Astrocyte (in vitro differentiated cells and primary cell): ENCODE measurements at regions not wholly inside any gene's neighbourhood (a gene's known extent, or its start where the extent isn't known, plus 50 kb on each side); places are given as distances from the start of the nearest gene placed in this dataset.

ENCODE experiments used
- DNase-seq: peaks from one replicate; pipeline ENCODE4 v3.0.0-alpha.2; 2010; ENCODE audit warnings: low read depth
- FAIRE-seq: peaks from 2 replicates; lab custom pipeline; 2011; peaks lifted over from hg19 to GRCh38; lab: Jason Lieb, UNC
- H2AFZ ChIP-seq: 2 replicates; pipeline ENCODE4 v1.6.0; 2012; ENCODE audit warnings: low read depth, low read length, inconsistent platforms
- H3K27ac ChIP-seq: 2 replicates; pipeline ENCODE4 v1.5.1; 2011; ENCODE audit warnings: low read depth, low read length, inconsistent platforms
- H3K27me3 ChIP-seq: 2 replicates; pipeline ENCODE4 v1.6.0; 2011; ENCODE audit warnings: low read length, inconsistent platforms; ENCODE audit not compliant: insufficient read depth
- H3K36me3 ChIP-seq: 2 replicates; pipeline ENCODE4 v1.5.1; 2011; ENCODE audit warnings: low read length, inconsistent platforms; ENCODE audit not compliant: insufficient read depth
- H3K4me1 ChIP-seq: 2 replicates; pipeline ENCODE4 v1.5.1; 2011; ENCODE audit warnings: low read length, inconsistent platforms; ENCODE audit not compliant: insufficient read depth
- H3K4me2 ChIP-seq: 2 replicates; pipeline ENCODE4 v1.6.0; 2012; ENCODE audit warnings: low read length, inconsistent platforms
- H3K4me3 ChIP-seq: 2 replicates; pipeline ENCODE4 v1.5.1; 2011; ENCODE audit warnings: low read depth, mild to moderate bottlenecking, low read length, inconsistent platforms; ENCODE audit not compliant: insufficient read depth
- H3K79me2 ChIP-seq: 2 replicates; pipeline ENCODE4 v1.6.0; 2012; ENCODE audit warnings: mild to moderate bottlenecking, low read length, inconsistent platforms; ENCODE audit not compliant: insufficient read depth
- H3K9ac ChIP-seq: 2 replicates; pipeline ENCODE4 v1.6.0; 2012; ENCODE audit warnings: mild to moderate bottlenecking, low read length, inconsistent platforms
- H3K9me3 ChIP-seq: 2 replicates; pipeline ENCODE4 v1.5.1; 2012; ENCODE audit warnings: low read depth, mild to moderate bottlenecking, low read length, inconsistent platforms; ENCODE audit not compliant: insufficient read depth
- H4K20me1 ChIP-seq: 2 replicates; pipeline ENCODE4 v1.6.0; 2012; ENCODE audit warnings: low read length, inconsistent platforms; ENCODE audit not compliant: insufficient read depth
- H3K27ac Mint-ChIP-seq: one replicate; pipeline ENCODE4 v1.8.0; 2021; ENCODE audit warnings: mild to moderate bottlenecking, mixed read lengths; ENCODE audit not compliant: unreplicated experiment
- H3K27me3 Mint-ChIP-seq: one replicate; pipeline ENCODE4 v1.8.0; 2021; ENCODE audit warnings: low read depth, mixed read lengths; ENCODE audit not compliant: unreplicated experiment
- H3K36me3 Mint-ChIP-seq: one replicate; pipeline ENCODE4 v1.8.0; 2021; ENCODE audit warnings: low read depth, mixed read lengths; ENCODE audit not compliant: unreplicated experiment
- H3K4me1 Mint-ChIP-seq: one replicate; pipeline ENCODE4 v1.8.0; 2021; ENCODE audit warnings: low read depth, mixed read lengths; ENCODE audit not compliant: unreplicated experiment
- H3K4me3 Mint-ChIP-seq: one replicate; pipeline ENCODE4 v1.8.0; 2021; ENCODE audit warnings: mild to moderate bottlenecking, moderate library complexity, mixed read lengths; ENCODE audit not compliant: unreplicated experiment
- H3K9me3 Mint-ChIP-seq: one replicate; pipeline ENCODE4 v1.8.0; 2021; ENCODE audit warnings: mild to moderate bottlenecking, mixed read lengths; ENCODE audit not compliant: unreplicated experiment
- EZH2 ChIP-seq: IDR thresholded peaks from 2 replicates; pipeline ENCODE4 v1.6.1; 2012; ENCODE audit warnings: mild to moderate bottlenecking, low read length, inconsistent platforms; ENCODE audit not compliant: insufficient read depth
- TF ChIP-seq, protein P1 (sequence below): IDR thresholded peaks from 2 replicates; pipeline ENCODE4 v1.5.1; 2011; ENCODE audit warnings: low read depth, mild to moderate bottlenecking, inconsistent platforms, low read length, moderate library complexity; ENCODE audit not compliant: insufficient read depth

DNA sequence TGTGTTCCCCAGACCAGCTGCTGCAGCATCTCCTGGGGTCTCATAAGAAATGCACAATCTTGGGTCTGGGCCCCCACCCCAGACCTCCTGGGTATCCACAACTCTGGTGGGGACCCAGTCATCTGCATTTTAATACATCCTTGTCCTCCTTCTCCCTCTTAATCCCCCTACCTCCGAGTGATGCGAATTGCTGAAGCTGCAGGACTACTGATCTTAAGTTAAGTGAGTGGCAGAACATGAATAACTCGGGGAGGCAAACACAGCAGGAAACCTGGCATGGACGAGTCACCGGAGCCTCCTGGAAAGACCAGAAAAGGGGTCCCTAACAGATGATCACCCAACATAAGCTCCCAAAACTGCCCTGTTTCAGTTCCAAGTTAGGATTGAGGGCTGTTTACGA lies 283.2 kb upstream of the MGAT5 start:
- no peak overlapping the region for H3K4me3 Mint-ChIP-seq

DNA sequence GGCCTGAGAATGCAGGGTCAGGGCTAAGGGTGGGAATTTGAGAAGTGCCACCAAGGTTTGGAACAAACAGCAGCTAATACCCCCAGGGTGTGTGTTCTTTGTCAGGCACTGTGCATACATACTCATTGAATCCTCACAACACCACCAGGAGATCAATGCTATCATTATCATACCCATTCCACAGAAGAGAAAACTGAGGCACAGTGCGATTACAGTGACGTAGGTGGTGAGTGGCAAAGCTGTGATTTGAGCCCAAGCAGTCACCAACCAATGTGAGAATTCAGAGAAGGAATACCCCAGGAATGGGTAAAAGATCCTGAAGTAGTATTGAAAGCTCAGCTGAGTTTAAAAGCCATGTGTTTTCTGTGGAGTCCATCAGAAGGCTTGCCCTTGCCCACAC lies 281.6 kb upstream of the MGAT5 start:
- Histone ChIP-seq H3K4me1 (peaks cover 2% of the 10 kb centered on the region), H4K20me1 (no peaks in the 10 kb centered on the region), H3K36me3 (no peaks in the 10 kb centered on the region), H3K27me3 (no peaks in the 10 kb centered on the region), H3K9me3 (no peaks in the 10 kb centered on the region), H2AFZ (no peak overlapping the region), H3K79me2 (no peaks in the 10 kb centered on the region), H3K4me2 (no peak overlapping the region), H3K4me3 (no peak overlapping the region), H3K27ac (no peak overlapping the region), H3K9ac (no peak overlapping the region)
- H3K9me3 Mint-ChIP-seq, result no peaks in the 10 kb centered on the region
- H3K4me3 Mint-ChIP-seq, result no peak overlapping the region
- H3K27me3 Mint-ChIP-seq, result peaks cover 16% of the 10 kb centered on the region
- DNase-seq (no peak), FAIRE-seq (no peak)
- no peak overlapping the region for H3K27ac Mint-ChIP-seq
- TF ChIP-seq, protein P1, sequence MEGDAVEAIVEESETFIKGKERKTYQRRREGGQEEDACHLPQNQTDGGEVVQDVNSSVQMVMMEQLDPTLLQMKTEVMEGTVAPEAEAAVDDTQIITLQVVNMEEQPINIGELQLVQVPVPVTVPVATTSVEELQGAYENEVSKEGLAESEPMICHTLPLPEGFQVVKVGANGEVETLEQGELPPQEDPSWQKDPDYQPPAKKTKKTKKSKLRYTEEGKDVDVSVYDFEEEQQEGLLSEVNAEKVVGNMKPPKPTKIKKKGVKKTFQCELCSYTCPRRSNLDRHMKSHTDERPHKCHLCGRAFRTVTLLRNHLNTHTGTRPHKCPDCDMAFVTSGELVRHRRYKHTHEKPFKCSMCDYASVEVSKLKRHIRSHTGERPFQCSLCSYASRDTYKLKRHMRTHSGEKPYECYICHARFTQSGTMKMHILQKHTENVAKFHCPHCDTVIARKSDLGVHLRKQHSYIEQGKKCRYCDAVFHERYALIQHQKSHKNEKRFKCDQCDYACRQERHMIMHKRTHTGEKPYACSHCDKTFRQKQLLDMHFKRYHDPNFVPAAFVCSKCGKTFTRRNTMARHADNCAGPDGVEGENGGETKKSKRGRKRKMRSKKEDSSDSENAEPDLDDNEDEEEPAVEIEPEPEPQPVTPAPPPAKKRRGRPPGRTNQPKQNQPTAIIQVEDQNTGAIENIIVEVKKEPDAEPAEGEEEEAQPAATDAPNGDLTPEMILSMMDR, result no peak
- TF ChIP-seq EZH2, result no peak
- H3K4me1 Mint-ChIP-seq, result peaks cover 11% of the 10 kb centered on the region
- no peaks in the 10 kb centered on the region for H3K36me3 Mint-ChIP-seq

More for the DNA sequence above, 283.2 kb upstream of the MGAT5 start:
- Histone ChIP-seq H3K27me3 (no peaks in the 10 kb centered on the region), H3K4me3 (no peak overlapping the region), H2AFZ (no peak overlapping the region), H3K9ac (no peak overlapping the region), H4K20me1 (no peaks in the 10 kb centered on the region), H3K27ac (no peak overlapping the region), H3K79me2 (no peaks in the 10 kb centered on the region), H3K4me2 (no peak overlapping the region), H3K36me3 (no peaks in the 10 kb centered on the region), H3K4me1 (peaks cover 2% of the 10 kb centered on the region), H3K9me3 (no peaks in the 10 kb centered on the region)
- Mint-ChIP-seq H3K4me1 (peaks cover 7% of the 10 kb centered on the region), H3K27me3 (peaks cover 16% of the 10 kb centered on the region), H3K27ac (no peak overlapping the region), H3K36me3 (no peaks in the 10 kb centered on the region), H3K9me3 (no peaks in the 10 kb centered on the region)
- DNase-seq (no peak), FAIRE-seq (no peak)
- TF ChIP-seq, protein P1, result no peak
- TF ChIP-seq EZH2, result no peak

DNA sequence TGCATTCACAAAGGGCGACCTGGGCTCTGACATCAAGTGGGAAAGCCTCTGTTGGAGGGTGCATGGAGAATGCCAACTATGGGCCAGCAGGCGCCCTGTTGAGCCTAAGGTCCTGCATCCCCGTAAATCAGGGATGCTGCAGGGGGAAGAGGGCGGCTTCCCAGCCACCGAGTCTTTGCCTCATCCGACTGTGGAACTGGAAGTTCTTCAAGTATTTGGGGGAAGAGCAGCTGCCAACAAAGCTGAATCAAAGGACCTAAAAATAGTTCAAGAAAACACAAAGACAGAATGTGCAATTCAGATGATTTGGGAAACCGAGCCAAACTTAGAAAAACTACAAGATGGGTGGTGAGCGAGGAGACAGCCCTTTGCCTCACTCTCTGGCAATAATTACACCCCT lies 281.1 kb upstream of the MGAT5 start:
- TF ChIP-seq, protein P1, result no peak
- TF ChIP-seq EZH2, result no peak
- Histone ChIP-seq H3K27me3 (no peaks in the 10 kb centered on the region), H3K4me2 (no peak overlapping the region), H4K20me1 (no peaks in the 10 kb centered on the region), H3K9ac (no peak overlapping the region), H3K4me3 (no peak overlapping the region), H3K36me3 (no peaks in the 10 kb centered on the region), H3K79me2 (no peaks in the 10 kb centered on the region), H2AFZ (no peak overlapping the region), H3K27ac (no peak overlapping the region), H3K9me3 (no peaks in the 10 kb centered on the region), H3K4me1 (peaks cover 2% of the 10 kb centered on the region)
- Mint-ChIP-seq H3K27me3 (peaks cover 17% of the 10 kb centered on the region), H3K27ac (no peak overlapping the region), H3K9me3 (no peaks in the 10 kb centered on the region), H3K36me3 (no peaks in the 10 kb centered on the region), H3K4me3 (no peak overlapping the region), H3K4me1 (peaks cover 11% of the 10 kb centered on the region)
- FAIRE-seq (no peak), DNase-seq (peak; percentile 40)
